GM12864 (cell line): ENCODE measurements at regions not wholly inside any gene's neighbourhood (a gene's known extent, or its start where the extent isn't known, plus 50 kb on each side); places are given as distances from the start of the nearest gene placed in this dataset.

Experiments
- DNase-seq: peaks from one replicate; pipeline ENCODE4 v3.0.0-alpha.2; 2011; ENCODE audit warnings: low read depth
- H3K4me3 ChIP-seq: 2 replicates; pipeline ENCODE4 v1.5.1; 2011; ENCODE audit warnings: mild to moderate bottlenecking, low read depth, low read length, control low read depth
- TF ChIP-seq, protein P1 (sequence below): IDR thresholded peaks from 2 replicates; pipeline ENCODE4 v1.5.1; 2011; ENCODE audit warnings: low read depth, mild to moderate bottlenecking, moderate library complexity, low read length, control low read depth, inconsistent platforms; ENCODE audit errors: missing control alignments

DNA sequence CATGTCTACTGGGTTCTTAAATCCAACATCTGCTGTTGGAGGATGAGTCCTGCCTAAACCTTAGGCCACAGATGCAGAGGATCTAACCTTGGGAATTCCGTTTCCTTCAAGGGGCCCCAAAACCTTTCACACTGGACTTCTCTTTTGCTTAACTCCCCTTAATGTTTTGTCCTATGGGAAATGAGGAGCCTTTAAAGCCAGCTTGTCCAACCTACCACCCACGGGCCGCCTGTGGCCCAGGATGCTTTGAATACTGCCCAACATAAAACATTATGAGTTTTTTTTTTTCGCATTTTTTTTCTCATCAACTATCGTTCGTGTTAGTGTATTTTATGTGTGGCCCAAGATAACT, 157.2 kb upstream of the SLC1A4 start:
- TF ChIP-seq, protein P1, sequence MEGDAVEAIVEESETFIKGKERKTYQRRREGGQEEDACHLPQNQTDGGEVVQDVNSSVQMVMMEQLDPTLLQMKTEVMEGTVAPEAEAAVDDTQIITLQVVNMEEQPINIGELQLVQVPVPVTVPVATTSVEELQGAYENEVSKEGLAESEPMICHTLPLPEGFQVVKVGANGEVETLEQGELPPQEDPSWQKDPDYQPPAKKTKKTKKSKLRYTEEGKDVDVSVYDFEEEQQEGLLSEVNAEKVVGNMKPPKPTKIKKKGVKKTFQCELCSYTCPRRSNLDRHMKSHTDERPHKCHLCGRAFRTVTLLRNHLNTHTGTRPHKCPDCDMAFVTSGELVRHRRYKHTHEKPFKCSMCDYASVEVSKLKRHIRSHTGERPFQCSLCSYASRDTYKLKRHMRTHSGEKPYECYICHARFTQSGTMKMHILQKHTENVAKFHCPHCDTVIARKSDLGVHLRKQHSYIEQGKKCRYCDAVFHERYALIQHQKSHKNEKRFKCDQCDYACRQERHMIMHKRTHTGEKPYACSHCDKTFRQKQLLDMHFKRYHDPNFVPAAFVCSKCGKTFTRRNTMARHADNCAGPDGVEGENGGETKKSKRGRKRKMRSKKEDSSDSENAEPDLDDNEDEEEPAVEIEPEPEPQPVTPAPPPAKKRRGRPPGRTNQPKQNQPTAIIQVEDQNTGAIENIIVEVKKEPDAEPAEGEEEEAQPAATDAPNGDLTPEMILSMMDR: no peak
- DNase-seq: no peak
- no peak overlapping the region for H3K4me3 ChIP-seq

DNA sequence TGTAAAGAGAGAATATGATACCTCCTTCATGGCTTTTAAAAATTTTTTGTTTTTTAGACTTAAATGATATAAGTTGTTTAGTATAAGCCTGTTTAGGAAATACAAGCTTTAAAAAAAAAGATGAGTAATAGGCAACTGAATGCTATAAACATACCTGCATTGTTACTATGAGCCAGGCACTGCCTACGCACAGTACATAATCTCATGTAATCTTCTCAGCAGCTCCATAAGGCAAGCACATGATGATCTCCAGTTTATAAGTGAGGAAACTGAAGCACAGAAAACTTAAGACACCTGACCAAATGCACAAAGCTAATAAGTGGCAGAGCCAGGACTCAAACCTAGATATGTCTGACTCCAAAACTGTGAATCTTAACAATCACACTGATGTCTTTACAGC, 156.3 kb upstream of the SLC1A4 start:
- H3K4me3 ChIP-seq: no peak overlapping the region
- DNase-seq: no peak
- TF ChIP-seq, protein P1: no peak

DNA sequence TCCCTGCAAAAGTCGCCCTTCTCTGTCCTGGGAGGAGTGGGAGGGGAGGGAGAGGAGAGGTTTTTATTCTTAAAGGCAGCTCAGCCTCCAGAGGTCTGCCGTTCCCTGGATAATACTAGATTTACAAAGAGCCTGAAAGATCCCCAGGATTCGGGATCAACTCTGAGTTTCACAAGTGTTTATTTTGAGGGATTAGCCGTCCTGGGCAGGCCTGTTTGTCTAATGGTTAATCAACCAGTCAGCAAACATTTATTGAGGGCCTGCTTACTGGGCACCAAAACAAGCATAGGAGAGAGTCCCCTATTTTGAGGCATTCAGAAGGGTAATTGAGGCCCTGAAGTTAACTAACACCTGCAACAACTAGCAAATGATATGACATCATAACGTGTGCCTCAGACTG, 152.6 kb upstream of the SLC1A4 start:
- DNase-seq: no peak

DNA sequence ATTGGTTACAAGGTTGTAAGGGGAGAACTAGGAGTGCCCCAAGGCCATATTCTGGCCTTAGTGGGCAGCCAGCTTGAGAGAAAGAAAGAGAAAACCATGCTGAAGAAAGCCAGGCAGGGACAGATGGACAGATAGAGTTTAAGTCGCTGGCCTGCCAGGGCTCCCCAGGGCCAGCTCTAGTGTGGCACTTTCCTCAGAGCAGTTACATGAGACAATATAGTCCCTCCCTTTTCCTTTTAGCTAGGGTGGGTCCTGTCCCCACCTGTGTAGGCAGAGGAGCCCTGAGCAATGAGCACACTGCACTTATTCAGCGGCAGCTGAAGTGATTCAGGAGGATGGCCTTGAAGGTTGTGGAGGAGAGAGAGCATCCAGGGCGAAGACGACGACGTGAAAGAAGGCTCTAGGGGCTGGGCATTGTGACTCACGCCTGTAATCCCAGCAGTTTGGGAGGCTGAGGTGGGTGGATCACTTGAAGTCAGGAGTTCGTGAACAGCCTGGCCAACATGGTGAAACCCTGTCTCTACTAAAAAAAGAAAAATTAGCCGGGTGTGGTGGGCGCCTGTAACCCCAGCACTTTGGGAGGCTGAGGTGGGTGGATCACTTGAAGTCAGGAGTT, 152.0 kb upstream of the SLC1A4 start:
- DNase-seq: no peak
- no peak overlapping the region for H3K4me3 ChIP-seq
- TF ChIP-seq, protein P1: no peak

More for the DNA sequence above, 152.6 kb upstream of the SLC1A4 start:
- TF ChIP-seq, protein P1: no peak
- no peak overlapping the region for H3K4me3 ChIP-seq

DNA sequence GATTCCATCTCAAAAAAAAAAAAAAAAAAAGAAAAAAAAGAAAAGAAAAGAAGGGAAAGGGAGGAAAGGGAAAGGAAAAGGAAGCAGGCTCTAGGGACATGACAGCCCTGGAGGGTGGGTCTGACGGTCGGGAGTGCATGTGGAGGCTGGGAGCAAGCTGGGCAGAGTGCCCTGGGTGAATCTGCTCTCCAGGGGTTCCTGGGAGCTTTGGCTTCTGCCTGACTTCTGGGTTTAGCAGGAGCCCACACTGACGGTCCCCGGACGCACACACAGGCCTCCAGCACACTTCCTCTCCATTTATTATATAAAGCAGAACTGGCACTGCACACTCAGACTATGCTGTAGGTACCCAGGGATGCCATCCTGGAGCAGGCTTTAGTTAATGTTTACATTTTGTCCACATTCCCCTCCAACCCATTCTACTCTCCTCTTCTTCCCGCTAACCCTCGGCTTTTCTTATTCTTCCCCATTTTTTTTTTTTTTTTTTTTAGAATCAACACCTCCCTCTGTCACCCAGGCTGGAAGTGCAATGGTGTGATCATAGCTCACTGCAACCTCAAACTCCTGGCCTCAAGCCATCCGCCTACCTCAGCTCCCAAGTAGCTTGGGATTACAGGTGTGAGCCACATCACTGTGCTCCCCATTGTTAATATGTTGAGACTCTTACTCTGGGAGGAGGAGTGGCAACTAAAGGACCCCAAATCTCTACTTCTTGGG, 151.1 kb upstream of the SLC1A4 start:
- no peak for DNase-seq
- H3K4me3 ChIP-seq: no peak overlapping the region
- TF ChIP-seq, protein P1: no peak

DNA sequence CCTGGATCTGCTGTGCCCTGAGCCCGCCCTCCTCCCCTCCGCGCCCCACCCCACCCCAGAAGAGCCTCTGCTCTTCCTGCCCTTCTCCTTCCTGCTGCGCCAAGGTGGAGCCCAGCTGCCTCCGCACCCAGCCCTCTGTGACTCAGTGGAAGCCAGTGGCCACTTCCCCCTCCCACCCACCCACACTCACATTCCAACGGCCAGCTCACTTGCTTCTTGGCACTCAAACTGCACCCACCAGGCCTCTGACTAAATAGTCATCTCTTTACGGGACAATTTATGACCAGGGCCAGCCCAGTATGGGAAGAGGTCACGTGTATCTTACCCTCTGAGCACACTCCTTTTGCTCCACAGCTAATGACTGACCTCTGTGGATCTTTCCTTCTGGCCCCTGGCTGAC, 150.4 kb upstream of the SLC1A4 start:
- TF ChIP-seq, protein P1: no peak
- H3K4me3 ChIP-seq: no peak overlapping the region
- DNase-seq: no peak

DNA sequence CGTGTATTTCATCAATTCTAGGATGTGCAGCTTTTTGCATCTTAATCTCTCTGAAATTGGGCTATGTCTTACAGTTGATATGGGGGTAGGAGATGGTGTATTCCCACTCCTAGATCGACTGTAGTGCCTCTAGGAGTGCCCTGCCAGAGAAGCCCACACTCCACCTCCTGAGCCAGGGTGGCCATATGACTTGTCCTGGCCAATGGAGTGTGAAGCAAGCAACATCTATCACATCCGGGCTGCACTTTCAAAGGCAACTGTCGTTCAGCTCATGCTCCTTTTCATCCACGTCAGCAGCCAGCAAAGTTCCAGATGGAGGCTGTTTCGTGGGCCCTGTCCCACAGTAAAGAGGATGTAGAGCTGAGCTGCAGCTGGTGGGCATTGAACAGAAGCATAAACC, 149.4 kb upstream of the SLC1A4 start:
- peak; percentile 70 for DNase-seq
- TF ChIP-seq, protein P1: peak; percentile 1
- H3K4me3 ChIP-seq: no peak overlapping the region
